Fibroblast of pulmonary artery (primary cell): ENCODE measurements at regions not wholly inside any gene's neighbourhood (a gene's known extent, or its start where the extent isn't known, plus 50 kb on each side); places are given as distances from the start of the nearest gene placed in this dataset.

Experiments used
- DNase-seq: peaks from one replicate; pipeline ENCODE4 v3.0.0-alpha.2; 2010; ENCODE audit warnings: low read depth
- H3K4me3 ChIP-seq: replicated peaks from 2 replicates; pipeline ENCODE4 v1.5.1; 2011; ENCODE audit warnings: low read depth, mild to moderate bottlenecking, control low read depth, low read length, moderate library complexity
- CTCF ChIP-seq: IDR thresholded peaks from 2 replicates; pipeline ENCODE4 v1.5.1; 2011; ENCODE audit warnings: mild to moderate bottlenecking, control low read depth, low read length, inconsistent platforms; ENCODE audit errors: missing control alignments

GRCh38 chr9:11088821-11089374 is 476.1 kb upstream of the PTPRD start:
- no peak for TF ChIP-seq CTCF
- no peak for DNase-seq
- no peak overlapping the region for H3K4me3 ChIP-seq

- no peak overlapping the region for H3K4me3 ChIP-seq
- no peak for TF ChIP-seq CTCF
- DNase-seq: no peak
Measured at GRCh38 chr9:11092974-11093373, 480.2 kb upstream of the PTPRD start.

GRCh38 chr9:11097020-11097419 is 484.2 kb upstream of the PTPRD start:
- no peak overlapping the region for H3K4me3 ChIP-seq
- DNase-seq: no peak
- no peak for TF ChIP-seq CTCF

GRCh38 chr9:11103525-11103924 is 490.7 kb upstream of the PTPRD start:
- TF ChIP-seq CTCF: no peak
- DNase-seq: no peak
- H3K4me3 ChIP-seq: no peak overlapping the region

- TF ChIP-seq CTCF: no peak
- no peak overlapping the region for H3K4me3 ChIP-seq
- no peak for DNase-seq
Measured at GRCh38 chr9:11107196-11107595, 494.4 kb upstream of the PTPRD start.

- no peak overlapping the region for H3K4me3 ChIP-seq
- TF ChIP-seq CTCF: no peak
- no peak for DNase-seq
Measured at GRCh38 chr9:11128156-11128555, 515.4 kb upstream of the PTPRD start.

GRCh38 chr9:11135851-11136250 is 523.0 kb upstream of the PTPRD start:
- TF ChIP-seq CTCF: no peak
- DNase-seq: no peak
- H3K4me3 ChIP-seq: no peak overlapping the region
